ENCODE measurements at regions not wholly inside any gene's neighbourhood (a gene's known extent, or its start where the extent isn't known, plus 50 kb on each side); places are given as distances from the start of the nearest gene placed in this dataset.

DNA sequence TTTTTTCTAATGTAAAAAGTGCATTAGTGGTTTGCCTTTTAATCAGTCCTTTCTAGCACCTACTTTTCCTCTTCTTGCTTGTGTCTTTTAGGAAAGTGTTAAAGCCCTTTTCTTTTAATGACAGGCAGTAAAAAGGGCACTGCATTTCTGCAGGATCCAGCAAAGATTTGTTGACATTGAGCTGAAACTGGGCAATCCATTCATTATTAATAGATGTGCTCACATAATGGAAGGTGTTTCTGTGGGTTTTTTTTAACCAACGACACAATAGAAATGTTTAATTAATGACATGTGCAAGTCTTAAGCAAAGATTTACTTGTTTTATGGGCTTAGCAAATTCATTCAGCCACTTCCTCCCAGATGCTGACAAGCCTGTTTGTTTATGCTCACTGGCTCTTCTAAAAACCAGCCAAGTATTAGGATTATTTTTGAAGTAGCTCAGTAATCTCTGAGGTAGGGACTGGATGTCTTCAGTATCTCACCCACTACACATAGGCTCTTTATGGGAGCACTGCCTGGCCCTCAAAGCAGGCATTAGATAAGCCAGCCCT, 1201.1 kb downstream of the SORCS1 start:
- Mint-ChIP-seq H3K9me3 (no peaks in the 10 kb centered on the region), H3K36me3 (no peaks in the 10 kb centered on the region), H3K4me1 (no peaks in the 10 kb centered on the region), H3K27ac (no peak overlapping the region), H3K4me3 (no peak overlapping the region), H3K27me3 (ENCODE audit: low read depth) (no peaks in the 10 kb centered on the region)
- ATAC-seq (no peak), DNase-seq (ENCODE audit: low spot score) (no peak)
- POLR2A ChIA-PET, result no interaction called here
- CTCF ChIA-PET, result no interaction called here
- TF ChIP-seq, protein P1, sequence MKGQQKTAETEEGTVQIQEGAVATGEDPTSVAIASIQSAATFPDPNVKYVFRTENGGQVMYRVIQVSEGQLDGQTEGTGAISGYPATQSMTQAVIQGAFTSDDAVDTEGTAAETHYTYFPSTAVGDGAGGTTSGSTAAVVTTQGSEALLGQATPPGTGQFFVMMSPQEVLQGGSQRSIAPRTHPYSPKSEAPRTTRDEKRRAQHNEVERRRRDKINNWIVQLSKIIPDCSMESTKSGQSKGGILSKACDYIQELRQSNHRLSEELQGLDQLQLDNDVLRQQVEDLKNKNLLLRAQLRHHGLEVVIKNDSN (CRISPR knock-in tag; IDR thresholded peaks at IDR 0.05), result no peak
- TF ChIP-seq NR2C2 (CRISPR knock-in tag; IDR thresholded peaks at IDR 0.05) (no peak), NFYB (CRISPR knock-in tag; conservative IDR thresholded peaks at IDR 0.05; ENCODE audit: low read depth) (no peak), EMX1 (CRISPR knock-in tag; IDR thresholded peaks at IDR 0.05) (no peak), CREM (CRISPR knock-in tag; IDR thresholded peaks at IDR 0.05) (no peak), ATF1 (CRISPR knock-in tag; IDR thresholded peaks at IDR 0.05) (no peak), ZNF138 (CRISPR knock-in tag; conservative IDR thresholded peaks at IDR 0.05) (no peak), ZNF219 (CRISPR knock-in tag; IDR thresholded peaks at IDR 0.05; ENCODE audit: borderline replicate concordance) (no peak), RORB (CRISPR knock-in tag; IDR thresholded peaks at IDR 0.05) (no peak), NR3C1 (CRISPR knock-in tag; conservative IDR thresholded peaks at IDR 0.05; ENCODE audit: low read depth) (no peak), CREB1 (CRISPR knock-in tag; IDR thresholded peaks at IDR 0.05) (no peak), JUN (CRISPR knock-in tag; IDR thresholded peaks at IDR 0.05) (no peak)
- TF ChIP-seq, protein P2, sequence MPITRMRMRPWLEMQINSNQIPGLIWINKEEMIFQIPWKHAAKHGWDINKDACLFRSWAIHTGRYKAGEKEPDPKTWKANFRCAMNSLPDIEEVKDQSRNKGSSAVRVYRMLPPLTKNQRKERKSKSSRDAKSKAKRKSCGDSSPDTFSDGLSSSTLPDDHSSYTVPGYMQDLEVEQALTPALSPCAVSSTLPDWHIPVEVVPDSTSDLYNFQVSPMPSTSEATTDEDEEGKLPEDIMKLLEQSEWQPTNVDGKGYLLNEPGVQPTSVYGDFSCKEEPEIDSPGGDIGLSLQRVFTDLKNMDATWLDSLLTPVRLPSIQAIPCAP (CRISPR knock-in tag; IDR thresholded peaks at IDR 0.05), result no peak
- TF ChIP-seq, protein P3, sequence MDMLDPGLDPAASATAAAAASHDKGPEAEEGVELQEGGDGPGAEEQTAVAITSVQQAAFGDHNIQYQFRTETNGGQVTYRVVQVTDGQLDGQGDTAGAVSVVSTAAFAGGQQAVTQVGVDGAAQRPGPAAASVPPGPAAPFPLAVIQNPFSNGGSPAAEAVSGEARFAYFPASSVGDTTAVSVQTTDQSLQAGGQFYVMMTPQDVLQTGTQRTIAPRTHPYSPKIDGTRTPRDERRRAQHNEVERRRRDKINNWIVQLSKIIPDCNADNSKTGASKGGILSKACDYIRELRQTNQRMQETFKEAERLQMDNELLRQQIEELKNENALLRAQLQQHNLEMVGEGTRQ (CRISPR knock-in tag; IDR thresholded peaks at IDR 0.05), result no peak
- TF ChIP-seq, protein P4, sequence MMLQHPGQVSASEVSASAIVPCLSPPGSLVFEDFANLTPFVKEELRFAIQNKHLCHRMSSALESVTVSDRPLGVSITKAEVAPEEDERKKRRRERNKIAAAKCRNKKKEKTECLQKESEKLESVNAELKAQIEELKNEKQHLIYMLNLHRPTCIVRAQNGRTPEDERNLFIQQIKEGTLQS (CRISPR knock-in tag; conservative IDR thresholded peaks at IDR 0.05), result no peak
- TF ChIP-seq, protein P5, sequence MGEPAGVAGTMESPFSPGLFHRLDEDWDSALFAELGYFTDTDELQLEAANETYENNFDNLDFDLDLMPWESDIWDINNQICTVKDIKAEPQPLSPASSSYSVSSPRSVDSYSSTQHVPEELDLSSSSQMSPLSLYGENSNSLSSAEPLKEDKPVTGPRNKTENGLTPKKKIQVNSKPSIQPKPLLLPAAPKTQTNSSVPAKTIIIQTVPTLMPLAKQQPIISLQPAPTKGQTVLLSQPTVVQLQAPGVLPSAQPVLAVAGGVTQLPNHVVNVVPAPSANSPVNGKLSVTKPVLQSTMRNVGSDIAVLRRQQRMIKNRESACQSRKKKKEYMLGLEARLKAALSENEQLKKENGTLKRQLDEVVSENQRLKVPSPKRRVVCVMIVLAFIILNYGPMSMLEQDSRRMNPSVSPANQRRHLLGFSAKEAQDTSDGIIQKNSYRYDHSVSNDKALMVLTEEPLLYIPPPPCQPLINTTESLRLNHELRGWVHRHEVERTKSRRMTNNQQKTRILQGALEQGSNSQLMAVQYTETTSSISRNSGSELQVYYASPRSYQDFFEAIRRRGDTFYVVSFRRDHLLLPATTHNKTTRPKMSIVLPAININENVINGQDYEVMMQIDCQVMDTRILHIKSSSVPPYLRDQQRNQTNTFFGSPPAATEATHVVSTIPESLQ (CRISPR knock-in tag; IDR thresholded peaks at IDR 0.05), result no peak
- TF ChIP-seq, protein P6, sequence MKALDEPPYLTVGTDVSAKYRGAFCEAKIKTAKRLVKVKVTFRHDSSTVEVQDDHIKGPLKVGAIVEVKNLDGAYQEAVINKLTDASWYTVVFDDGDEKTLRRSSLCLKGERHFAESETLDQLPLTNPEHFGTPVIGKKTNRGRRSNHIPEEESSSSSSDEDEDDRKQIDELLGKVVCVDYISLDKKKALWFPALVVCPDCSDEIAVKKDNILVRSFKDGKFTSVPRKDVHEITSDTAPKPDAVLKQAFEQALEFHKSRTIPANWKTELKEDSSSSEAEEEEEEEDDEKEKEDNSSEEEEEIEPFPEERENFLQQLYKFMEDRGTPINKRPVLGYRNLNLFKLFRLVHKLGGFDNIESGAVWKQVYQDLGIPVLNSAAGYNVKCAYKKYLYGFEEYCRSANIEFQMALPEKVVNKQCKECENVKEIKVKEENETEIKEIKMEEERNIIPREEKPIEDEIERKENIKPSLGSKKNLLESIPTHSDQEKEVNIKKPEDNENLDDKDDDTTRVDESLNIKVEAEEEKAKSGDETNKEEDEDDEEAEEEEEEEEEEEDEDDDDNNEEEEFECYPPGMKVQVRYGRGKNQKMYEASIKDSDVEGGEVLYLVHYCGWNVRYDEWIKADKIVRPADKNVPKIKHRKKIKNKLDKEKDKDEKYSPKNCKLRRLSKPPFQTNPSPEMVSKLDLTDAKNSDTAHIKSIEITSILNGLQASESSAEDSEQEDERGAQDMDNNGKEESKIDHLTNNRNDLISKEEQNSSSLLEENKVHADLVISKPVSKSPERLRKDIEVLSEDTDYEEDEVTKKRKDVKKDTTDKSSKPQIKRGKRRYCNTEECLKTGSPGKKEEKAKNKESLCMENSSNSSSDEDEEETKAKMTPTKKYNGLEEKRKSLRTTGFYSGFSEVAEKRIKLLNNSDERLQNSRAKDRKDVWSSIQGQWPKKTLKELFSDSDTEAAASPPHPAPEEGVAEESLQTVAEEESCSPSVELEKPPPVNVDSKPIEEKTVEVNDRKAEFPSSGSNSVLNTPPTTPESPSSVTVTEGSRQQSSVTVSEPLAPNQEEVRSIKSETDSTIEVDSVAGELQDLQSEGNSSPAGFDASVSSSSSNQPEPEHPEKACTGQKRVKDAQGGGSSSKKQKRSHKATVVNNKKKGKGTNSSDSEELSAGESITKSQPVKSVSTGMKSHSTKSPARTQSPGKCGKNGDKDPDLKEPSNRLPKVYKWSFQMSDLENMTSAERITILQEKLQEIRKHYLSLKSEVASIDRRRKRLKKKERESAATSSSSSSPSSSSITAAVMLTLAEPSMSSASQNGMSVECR (CRISPR knock-in tag; IDR thresholded peaks at IDR 0.05; ENCODE audit: borderline replicate concordance), result no peak
- TF ChIP-seq, protein P7, sequence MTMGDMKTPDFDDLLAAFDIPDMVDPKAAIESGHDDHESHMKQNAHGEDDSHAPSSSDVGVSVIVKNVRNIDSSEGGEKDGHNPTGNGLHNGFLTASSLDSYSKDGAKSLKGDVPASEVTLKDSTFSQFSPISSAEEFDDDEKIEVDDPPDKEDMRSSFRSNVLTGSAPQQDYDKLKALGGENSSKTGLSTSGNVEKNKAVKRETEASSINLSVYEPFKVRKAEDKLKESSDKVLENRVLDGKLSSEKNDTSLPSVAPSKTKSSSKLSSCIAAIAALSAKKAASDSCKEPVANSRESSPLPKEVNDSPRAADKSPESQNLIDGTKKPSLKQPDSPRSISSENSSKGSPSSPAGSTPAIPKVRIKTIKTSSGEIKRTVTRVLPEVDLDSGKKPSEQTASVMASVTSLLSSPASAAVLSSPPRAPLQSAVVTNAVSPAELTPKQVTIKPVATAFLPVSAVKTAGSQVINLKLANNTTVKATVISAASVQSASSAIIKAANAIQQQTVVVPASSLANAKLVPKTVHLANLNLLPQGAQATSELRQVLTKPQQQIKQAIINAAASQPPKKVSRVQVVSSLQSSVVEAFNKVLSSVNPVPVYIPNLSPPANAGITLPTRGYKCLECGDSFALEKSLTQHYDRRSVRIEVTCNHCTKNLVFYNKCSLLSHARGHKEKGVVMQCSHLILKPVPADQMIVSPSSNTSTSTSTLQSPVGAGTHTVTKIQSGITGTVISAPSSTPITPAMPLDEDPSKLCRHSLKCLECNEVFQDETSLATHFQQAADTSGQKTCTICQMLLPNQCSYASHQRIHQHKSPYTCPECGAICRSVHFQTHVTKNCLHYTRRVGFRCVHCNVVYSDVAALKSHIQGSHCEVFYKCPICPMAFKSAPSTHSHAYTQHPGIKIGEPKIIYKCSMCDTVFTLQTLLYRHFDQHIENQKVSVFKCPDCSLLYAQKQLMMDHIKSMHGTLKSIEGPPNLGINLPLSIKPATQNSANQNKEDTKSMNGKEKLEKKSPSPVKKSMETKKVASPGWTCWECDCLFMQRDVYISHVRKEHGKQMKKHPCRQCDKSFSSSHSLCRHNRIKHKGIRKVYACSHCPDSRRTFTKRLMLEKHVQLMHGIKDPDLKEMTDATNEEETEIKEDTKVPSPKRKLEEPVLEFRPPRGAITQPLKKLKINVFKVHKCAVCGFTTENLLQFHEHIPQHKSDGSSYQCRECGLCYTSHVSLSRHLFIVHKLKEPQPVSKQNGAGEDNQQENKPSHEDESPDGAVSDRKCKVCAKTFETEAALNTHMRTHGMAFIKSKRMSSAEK (CRISPR knock-in tag; IDR thresholded peaks at IDR 0.05; ENCODE audit: borderline replicate concordance), result no peak
- TF ChIP-seq, protein P8, sequence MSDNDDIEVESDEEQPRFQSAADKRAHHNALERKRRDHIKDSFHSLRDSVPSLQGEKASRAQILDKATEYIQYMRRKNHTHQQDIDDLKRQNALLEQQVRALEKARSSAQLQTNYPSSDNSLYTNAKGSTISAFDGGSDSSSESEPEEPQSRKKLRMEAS (CRISPR knock-in tag; IDR thresholded peaks at IDR 0.05), result no peak
